ENCODE measurements at regions not wholly inside any gene's neighbourhood (a gene's known extent, or its start where the extent isn't known, plus 50 kb on each side); places are given as distances from the start of the nearest gene placed in this dataset.

DNA sequence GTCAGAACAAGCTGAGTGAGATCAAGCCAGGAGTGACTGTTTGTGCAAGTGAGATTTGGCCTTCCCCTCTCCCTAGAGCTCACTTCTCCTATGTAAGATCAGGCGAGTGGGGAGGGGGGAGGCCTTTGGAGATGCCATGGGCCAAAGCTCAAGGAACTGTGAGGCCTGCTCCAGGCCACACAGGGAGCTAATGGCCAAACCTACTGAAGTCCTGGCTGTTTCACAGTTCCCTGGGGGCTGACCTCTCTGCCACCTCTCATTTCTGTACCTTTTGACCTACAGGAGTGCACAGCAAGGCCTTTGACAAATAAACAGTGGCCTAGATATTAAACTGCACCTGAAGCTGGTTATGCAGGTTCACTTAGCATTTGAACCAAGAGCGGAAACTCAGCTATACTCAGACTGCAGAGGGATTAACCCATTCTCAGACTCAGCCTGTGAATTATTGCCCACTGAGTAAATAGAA lies 235.0 kb upstream of the NT5C1B start:
- DNase-seq: no peak

DNA sequence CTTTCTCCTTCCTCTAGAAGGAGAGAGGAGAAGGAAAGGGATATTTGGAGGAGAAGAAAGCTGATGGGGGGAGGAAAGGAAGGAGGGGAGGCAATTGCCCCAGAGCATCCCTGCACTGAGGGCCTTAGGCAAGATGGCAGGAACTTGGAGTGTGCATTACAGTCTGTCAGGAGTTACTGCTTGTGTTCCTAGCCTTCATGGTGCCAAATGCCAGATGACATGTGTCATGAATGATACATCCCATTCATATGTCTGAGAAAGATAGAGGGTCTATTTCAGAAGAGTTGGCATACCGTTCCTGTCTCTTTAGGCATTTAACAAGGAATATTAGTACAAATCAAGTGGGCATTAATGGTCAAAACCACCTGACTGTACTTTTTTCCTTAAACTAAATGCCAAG lies 232.1 kb upstream of the NT5C1B start:
- DNase-seq: no peak

- peak; percentile 35 for DNase-seq
These were observed 231.6 kb upstream of the NT5C1B start for GRCh38 chr2:18820966-18821365.

GRCh38 chr2:18819566-18819965 lies 230.2 kb upstream of the NT5C1B start:
- DNase-seq: no peak

GRCh38 chr2:18814387-18814786 lies 225.0 kb upstream of the NT5C1B start:
- peak; percentile 90 for DNase-seq

DNA sequence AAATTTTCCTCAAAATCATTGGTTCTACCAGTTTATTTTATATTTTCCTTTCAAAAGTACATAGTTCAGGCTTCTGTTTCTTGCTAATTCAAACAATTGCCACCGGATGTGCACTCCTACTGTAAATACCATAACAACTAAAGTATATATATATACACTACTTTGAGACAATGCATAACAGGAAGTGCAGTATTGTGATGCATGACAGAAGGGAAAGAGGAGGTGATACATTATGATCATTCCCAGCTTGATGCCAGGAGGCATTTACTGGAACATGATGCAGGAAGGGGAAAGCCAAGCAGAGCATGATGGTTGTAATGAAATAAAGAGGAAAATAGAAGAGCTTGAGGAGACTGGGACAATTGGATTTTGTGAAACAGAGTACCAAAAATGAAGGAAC lies 215.2 kb upstream of the NT5C1B start:
- no peak for DNase-seq

DNA sequence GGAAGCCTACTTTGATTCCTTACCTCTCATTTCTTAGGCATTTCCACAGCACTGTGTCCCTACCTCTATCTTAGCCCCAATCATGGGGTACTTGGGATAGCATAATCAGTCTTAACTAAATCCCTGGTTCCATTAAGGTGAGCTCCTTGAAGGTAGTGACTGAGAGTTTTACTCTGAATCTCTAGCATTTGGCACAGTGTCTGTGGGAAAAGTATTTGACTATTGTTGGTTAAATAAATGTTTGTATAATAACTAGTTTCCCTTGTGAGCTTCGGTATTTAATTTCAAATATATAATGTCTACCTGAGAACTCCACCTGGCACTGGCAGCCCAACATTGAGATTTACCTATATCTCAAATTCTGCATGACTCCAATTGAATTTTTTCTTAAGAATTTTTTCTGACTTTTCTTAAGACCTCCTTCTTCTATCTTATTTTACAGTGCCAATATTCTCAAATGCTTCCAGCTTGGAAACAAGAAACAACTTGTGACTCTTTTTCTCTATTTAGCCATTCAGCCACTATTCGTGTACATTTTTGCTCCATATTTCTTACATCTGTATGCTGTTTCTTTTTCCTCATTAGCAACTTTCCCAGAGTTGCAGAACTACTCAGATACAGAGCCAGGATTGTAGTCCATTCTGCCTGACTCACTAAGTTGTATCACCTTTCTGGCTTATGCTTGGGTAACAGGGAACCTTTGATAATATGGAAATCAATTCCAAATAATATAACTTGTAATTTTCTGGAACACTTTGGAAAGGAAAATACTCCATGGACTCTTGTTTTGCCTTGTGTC lies 214.0 kb upstream of the NT5C1B start:
- DNase-seq: no peak

DNA sequence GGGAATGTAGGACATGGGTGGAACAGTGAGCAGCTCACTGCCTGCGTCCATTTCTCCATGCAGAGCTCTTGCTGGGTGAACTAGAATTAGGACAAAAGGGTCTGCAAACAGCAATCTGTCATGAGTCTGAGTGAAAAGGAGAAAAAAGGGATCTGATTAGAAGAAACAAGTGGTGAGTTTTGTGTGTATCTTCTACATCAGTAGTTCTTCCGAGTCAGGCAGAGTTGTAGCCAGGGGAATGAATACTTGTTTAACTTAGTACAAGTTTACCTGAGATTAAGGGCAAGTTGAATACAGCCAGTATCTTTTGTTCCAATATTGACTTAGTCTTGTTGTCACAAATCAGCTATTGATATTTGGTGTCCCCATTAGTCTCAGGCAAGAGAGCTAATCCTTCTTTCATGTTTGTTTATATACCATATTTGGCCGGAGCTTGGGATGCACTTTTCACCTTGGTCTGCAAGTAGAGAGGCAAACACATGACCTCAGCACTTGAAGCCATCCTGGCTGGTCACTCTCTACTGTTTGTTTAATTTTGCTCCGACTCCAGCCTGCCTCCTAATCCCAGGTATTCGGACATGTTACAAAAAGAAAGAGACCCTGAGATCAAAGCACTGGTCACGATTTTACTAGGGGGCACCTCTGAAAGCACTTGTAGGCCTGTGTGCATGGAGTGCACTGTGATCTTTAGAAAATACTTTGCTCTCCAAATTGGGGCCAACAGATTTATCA lies 211.0 kb upstream of the NT5C1B start:
- no peak for DNase-seq

GRCh38 chr2:18799397-18799796 lies 210.0 kb upstream of the NT5C1B start:
- peak; percentile 21 for DNase-seq

- no peak for DNase-seq
These were observed 207.9 kb upstream of the NT5C1B start for GRCh38 chr2:18797133-18797845.

GRCh38 chr2:18795906-18796305 lies 206.5 kb upstream of the NT5C1B start:
- DNase-seq: peak; percentile 18

DNA sequence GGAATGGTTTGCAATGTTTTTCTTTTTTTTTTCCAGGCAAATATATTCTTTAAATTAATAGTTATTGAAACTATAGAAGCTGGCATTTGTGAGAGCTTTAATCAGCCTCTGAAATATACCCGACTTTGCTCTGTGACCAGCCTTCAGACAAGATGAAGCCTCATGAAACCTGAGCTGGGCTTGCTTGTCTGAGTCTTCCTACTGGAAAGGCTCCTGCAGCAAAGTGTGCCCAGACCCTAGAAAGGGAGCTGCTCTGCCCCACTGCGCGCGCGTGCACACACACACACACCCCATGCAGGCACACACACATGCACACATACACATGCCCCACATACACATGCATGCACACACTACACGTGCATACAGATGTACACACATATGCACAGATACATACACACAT lies 203.3 kb upstream of the NT5C1B start:
- DNase-seq: no peak

DNA sequence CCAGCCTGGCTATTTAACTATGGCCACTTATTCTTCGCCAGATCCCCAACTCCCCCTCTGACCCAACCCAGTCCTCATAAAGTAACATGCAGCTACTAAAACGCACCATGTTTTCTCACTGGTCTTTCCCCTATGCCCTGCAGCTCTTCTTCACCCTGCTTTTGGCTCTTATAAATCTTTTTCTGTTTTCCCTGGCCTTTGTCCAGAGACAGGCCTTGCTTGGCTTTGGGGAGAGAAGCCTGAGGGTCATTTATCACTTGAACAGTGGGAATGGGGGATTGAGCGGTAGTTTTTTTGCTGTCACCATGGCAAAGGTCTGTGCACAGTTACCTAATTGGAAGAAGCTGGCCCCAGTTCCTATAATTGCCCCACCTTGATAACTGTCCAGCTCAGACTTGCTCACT lies 202.9 kb upstream of the NT5C1B start:
- peak; percentile 27 for DNase-seq

DNA sequence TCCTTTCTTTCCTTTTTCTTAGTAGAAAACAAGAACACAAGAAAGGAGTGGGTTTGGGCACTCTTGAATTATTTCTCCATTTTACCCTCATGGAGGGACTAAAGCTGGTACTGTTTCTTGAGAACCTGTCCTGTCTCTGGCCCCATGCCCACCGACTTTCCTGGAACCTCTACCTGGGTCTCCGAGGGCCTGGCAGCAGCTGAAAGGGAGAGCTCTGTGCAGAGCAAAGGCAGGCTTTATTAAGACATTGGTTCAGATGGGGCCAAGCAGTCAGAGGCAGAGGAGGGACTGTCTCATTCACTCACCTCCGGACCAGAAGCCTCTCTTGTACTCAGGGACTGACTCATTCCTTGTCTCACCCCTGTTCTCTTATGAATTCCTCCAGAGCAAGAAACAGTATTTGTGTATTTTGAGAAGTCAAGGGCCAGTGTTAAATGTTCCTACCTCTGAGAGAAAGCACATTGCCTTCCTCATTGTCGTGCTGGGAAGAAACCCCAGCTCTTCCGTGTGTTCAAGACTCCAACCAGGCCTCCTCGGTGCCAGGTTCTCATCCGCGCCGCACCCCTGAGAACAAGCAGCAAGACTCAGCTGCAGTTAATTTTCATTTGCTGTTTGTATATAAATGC lies 201.9 kb upstream of the NT5C1B start:
- DNase-seq: no peak

GRCh38 chr2:18790509-18791171 lies 201.3 kb upstream of the NT5C1B start:
- no peak for DNase-seq

DNA sequence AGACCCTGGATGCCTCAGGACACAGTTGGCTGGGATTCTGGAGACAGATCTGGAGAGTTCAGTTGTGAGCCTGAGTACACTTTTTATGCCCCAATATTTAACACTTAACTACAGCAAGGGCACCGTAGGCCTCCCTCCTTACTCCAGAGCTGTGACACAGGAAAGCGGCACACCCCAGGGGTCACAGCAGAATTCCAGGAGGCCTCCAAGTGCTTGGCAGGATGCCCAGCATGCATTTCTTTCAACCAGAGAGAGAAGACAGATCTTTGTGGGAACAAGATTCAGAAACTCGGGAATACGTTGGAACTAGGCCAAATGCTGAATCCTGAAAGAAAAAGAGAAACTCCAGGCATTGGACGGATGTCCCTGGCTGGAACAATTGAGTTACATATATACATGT lies 199.2 kb upstream of the NT5C1B start:
- DNase-seq: peak; percentile 96

DNA sequence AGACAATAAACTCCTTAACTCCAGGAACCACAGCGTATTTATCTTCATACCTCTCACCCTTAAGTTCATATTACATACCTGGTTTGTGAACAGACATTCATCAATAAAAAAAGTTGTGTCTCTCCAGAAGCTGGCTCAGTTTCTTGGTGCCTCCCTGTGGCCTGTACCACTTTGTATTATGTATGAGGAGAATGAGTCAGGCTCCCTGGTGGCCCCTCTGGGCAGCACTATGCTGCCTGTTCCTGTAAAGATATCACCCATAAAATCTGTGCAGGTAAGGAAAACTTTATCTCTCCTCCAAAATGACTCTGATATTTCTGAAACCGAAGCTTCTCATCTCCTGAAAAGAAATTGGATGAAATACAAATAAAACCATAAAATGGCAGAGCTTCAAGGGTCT lies 198.4 kb upstream of the NT5C1B start:
- peak; percentile 6 for DNase-seq

DNA sequence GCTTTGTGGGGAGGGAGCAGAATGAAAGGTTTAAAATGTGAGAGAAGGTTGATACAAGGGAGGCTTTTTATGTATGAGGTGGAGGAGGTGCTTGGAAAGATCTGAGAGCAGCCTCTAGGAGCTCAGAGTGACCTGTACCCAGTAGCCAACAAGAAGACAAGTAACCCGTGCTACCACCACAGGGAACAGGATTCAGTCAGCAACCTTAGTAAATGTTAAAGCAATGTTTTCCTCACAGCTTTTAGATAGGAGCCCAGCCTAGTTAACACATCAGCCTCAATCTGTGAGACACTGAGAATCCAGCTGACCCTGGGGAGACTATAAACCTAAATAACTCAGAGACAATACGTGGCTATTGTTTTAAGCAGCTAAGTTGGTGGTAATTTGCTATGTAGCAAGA lies 194.9 kb upstream of the NT5C1B start:
- no peak for DNase-seq

- DNase-seq: peak; percentile 18
These were observed 192.3 kb upstream of the NT5C1B start for GRCh38 chr2:18781541-18782280.

GRCh38 chr2:18777250-18777812 lies 188.0 kb upstream of the NT5C1B start:
- DNase-seq: no peak

GRCh38 chr2:18771212-18771611 lies 181.8 kb upstream of the NT5C1B start:
- no peak for DNase-seq

Measured in fibroblast of skin of scalp (primary cell).